Immature natural killer cell (primary cell): ENCODE measurements at regions not wholly inside any gene's neighbourhood (a gene's known extent, or its start where the extent isn't known, plus 50 kb on each side); places are given as distances from the start of the nearest gene placed in this dataset.
"Not testable (repeated sequence)": the region's sequence is repeated elsewhere in the genome, so short reads cannot be mapped to it uniquely, and the experiment has no call there.

Experiments used
- DNase-seq, 3 donors: peaks; one replicate each; pipeline ENCODE4 v3.0.0; 2022; ENCODE audit warnings: mixed read lengths in 1 of 3
- H3K27ac Mint-ChIP-seq, 6 donors: one replicate each; pipeline ENCODE4 v1.8.0; 2020; ENCODE audit warnings: mixed read lengths in 6 of 6, mild to moderate bottlenecking in 5 of 6, inconsistent platforms in 4 of 6, moderate library complexity in 3 of 6
- H3K27me3 Mint-ChIP-seq, 3 donors: one replicate each; pipeline ENCODE4 v1.8.0; 2020 to 2021; ENCODE audit warnings: low read depth in 3 of 3, mild to moderate bottlenecking in 3 of 3, mixed read lengths in 3 of 3, moderate library complexity in 3 of 3, inconsistent platforms in 1 of 3
- H3K36me3 Mint-ChIP-seq, 3 donors: one replicate each; pipeline ENCODE4 v1.8.0; 2020; ENCODE audit warnings: mixed read lengths in 3 of 3, inconsistent platforms in 2 of 3, mild to moderate bottlenecking in 2 of 3
- H3K4me1 Mint-ChIP-seq, 2 donors: one replicate each; pipeline ENCODE4 v1.8.0; 2020; ENCODE audit warnings: inconsistent platforms in 2 of 2, mild to moderate bottlenecking in 2 of 2, mixed read lengths in 2 of 2, moderate library complexity in 1 of 2
- H3K4me3 Mint-ChIP-seq, 5 donors: one replicate each; pipeline ENCODE4 v1.8.0; 2020; ENCODE audit warnings: mild to moderate bottlenecking in 5 of 5, mixed read lengths in 5 of 5, inconsistent platforms in 3 of 5, moderate library complexity in 3 of 5
- H3K9me3 Mint-ChIP-seq, 6 donors: one replicate each; pipeline ENCODE4 v1.8.0; 2020; ENCODE audit warnings: mild to moderate bottlenecking in 6 of 6, mixed read lengths in 6 of 6, inconsistent platforms in 4 of 6, moderate library complexity in 3 of 6

- H3K36me3 Mint-ChIP-seq = not testable (repeated sequence)
These were observed 2873.2 kb downstream of the RPIA start for GRCh38 chr2:91564700-91565099.

GRCh38 chr2:91565689-91566430, 2874.4 kb downstream of the RPIA start:
- not testable (repeated sequence) for DNase-seq, H3K36me3 Mint-ChIP-seq, H3K27me3 Mint-ChIP-seq, H3K4me3 Mint-ChIP-seq, H3K27ac Mint-ChIP-seq, H3K4me1 Mint-ChIP-seq, H3K9me3 Mint-ChIP-seq

More at GRCh38 chr2:91564700-91565099, 2873.2 kb downstream of the RPIA start:
- not testable (repeated sequence) for H3K4me3 Mint-ChIP-seq, DNase-seq, H3K4me1 Mint-ChIP-seq, H3K27ac Mint-ChIP-seq, H3K27me3 Mint-ChIP-seq
- peaks cover 4 to 13% (median 9%) of the 10 kb centered on the region in 6 donors for H3K9me3 Mint-ChIP-seq

- not testable (repeated sequence) for H3K27me3 Mint-ChIP-seq, H3K4me1 Mint-ChIP-seq, H3K36me3 Mint-ChIP-seq, H3K4me3 Mint-ChIP-seq, H3K27ac Mint-ChIP-seq, H3K9me3 Mint-ChIP-seq, DNase-seq
These were observed 2875.1 kb downstream of the RPIA start for GRCh38 chr2:91566611-91567010.

GRCh38 chr2:91567546-91568335, 2876.3 kb downstream of the RPIA start:
- not testable (repeated sequence) for DNase-seq, H3K9me3 Mint-ChIP-seq, H3K4me3 Mint-ChIP-seq, H3K27me3 Mint-ChIP-seq, H3K27ac Mint-ChIP-seq, H3K4me1 Mint-ChIP-seq, H3K36me3 Mint-ChIP-seq

GRCh38 chr2:91568391-91569338, 2877.2 kb downstream of the RPIA start:
- not testable (repeated sequence) for H3K9me3 Mint-ChIP-seq, H3K27me3 Mint-ChIP-seq, H3K4me1 Mint-ChIP-seq, DNase-seq, H3K27ac Mint-ChIP-seq, H3K4me3 Mint-ChIP-seq, H3K36me3 Mint-ChIP-seq

- H3K4me3 Mint-ChIP-seq, DNase-seq, H3K27ac Mint-ChIP-seq, H3K27me3 Mint-ChIP-seq, H3K9me3 Mint-ChIP-seq, H3K4me1 Mint-ChIP-seq, H3K36me3 Mint-ChIP-seq: not testable (repeated sequence)
These were observed 2879.9 kb downstream of the RPIA start for GRCh38 chr2:91571239-91571923.

- not testable (repeated sequence) for DNase-seq, H3K4me1 Mint-ChIP-seq, H3K9me3 Mint-ChIP-seq, H3K4me3 Mint-ChIP-seq, H3K36me3 Mint-ChIP-seq, H3K27me3 Mint-ChIP-seq, H3K27ac Mint-ChIP-seq
These were observed 2881.5 kb downstream of the RPIA start for GRCh38 chr2:91573018-91573417.

GRCh38 chr2:91573755-91574154, 2882.3 kb downstream of the RPIA start:
- H3K27ac Mint-ChIP-seq, H3K9me3 Mint-ChIP-seq, H3K36me3 Mint-ChIP-seq, H3K4me1 Mint-ChIP-seq, H3K27me3 Mint-ChIP-seq, H3K4me3 Mint-ChIP-seq, DNase-seq: not testable (repeated sequence)

- not testable (repeated sequence) for H3K4me3 Mint-ChIP-seq, H3K4me1 Mint-ChIP-seq, H3K9me3 Mint-ChIP-seq, H3K27ac Mint-ChIP-seq, H3K36me3 Mint-ChIP-seq, DNase-seq, H3K27me3 Mint-ChIP-seq
These were observed 2882.8 kb downstream of the RPIA start for GRCh38 chr2:91574255-91574654.

- H3K27ac Mint-ChIP-seq, H3K4me1 Mint-ChIP-seq, H3K27me3 Mint-ChIP-seq, H3K36me3 Mint-ChIP-seq, DNase-seq, H3K9me3 Mint-ChIP-seq, H3K4me3 Mint-ChIP-seq: not testable (repeated sequence)
These were observed 2884.2 kb downstream of the RPIA start for GRCh38 chr2:91575701-91576100.

- H3K4me3 Mint-ChIP-seq, DNase-seq, H3K4me1 Mint-ChIP-seq, H3K9me3 Mint-ChIP-seq, H3K27ac Mint-ChIP-seq, H3K36me3 Mint-ChIP-seq, H3K27me3 Mint-ChIP-seq: not testable (repeated sequence)
These were observed 2885.9 kb downstream of the RPIA start for GRCh38 chr2:91577406-91577805.

GRCh38 chr2:91578678-91579077, 2887.2 kb downstream of the RPIA start:
- not testable (repeated sequence) for DNase-seq, H3K4me1 Mint-ChIP-seq, H3K9me3 Mint-ChIP-seq, H3K27me3 Mint-ChIP-seq, H3K36me3 Mint-ChIP-seq, H3K27ac Mint-ChIP-seq, H3K4me3 Mint-ChIP-seq

GRCh38 chr2:91579555-91579954, 2888.1 kb downstream of the RPIA start:
- H3K4me3 Mint-ChIP-seq, H3K36me3 Mint-ChIP-seq, H3K4me1 Mint-ChIP-seq, H3K27ac Mint-ChIP-seq, DNase-seq, H3K27me3 Mint-ChIP-seq: not testable (repeated sequence)
- H3K9me3 Mint-ChIP-seq = peaks cover 2 to 16% (median 5%) of the 10 kb centered on the region in 6 donors
